GM19324 (cell line): ENCODE measurements at regions not wholly inside any gene's neighbourhood (a gene's known extent, or its start where the extent isn't known, plus 50 kb on each side); places are given as distances from the start of the nearest gene placed in this dataset.

ENCODE experiments used
- ATAC-seq: cut with Tn5 transposase; IDR thresholded peaks from one replicate; pipeline ENCODE4 v1.9.1; 2021; ENCODE audit warnings: mild to moderate bottlenecking, moderate library complexity; ENCODE audit not compliant: unreplicated experiment, low FRiP score

GRCh38 chr6:51502996-51503395 lies 584.4 kb downstream of the PKHD1 start:
- no peak for ATAC-seq

GRCh38 chr6:51505434-51505833 lies 582.0 kb downstream of the PKHD1 start:
- no peak for ATAC-seq

- ATAC-seq, result no peak
Observed at GRCh38 chr6:51509597-51509996, 577.8 kb downstream of the PKHD1 start.

GRCh38 chr6:51511081-51511480 lies 576.3 kb downstream of the PKHD1 start:
- ATAC-seq, result no peak

- ATAC-seq, result no peak
Observed at GRCh38 chr6:51513891-51514747, 573.3 kb downstream of the PKHD1 start.

- no peak for ATAC-seq
Observed at GRCh38 chr6:51514748-51515402, 572.5 kb downstream of the PKHD1 start.

GRCh38 chr6:51526049-51526448 lies 561.4 kb downstream of the PKHD1 start:
- no peak for ATAC-seq

GRCh38 chr6:51526922-51527321 lies 560.5 kb downstream of the PKHD1 start:
- ATAC-seq, result no peak

GRCh38 chr6:51528556-51528955 lies 558.9 kb downstream of the PKHD1 start:
- ATAC-seq, result no peak

- ATAC-seq, result no peak
Observed at GRCh38 chr6:51529240-51529639, 558.2 kb downstream of the PKHD1 start.

- no peak for ATAC-seq
Observed at GRCh38 chr6:51531623-51532022, 555.8 kb downstream of the PKHD1 start.

GRCh38 chr6:51533962-51534361 lies 553.5 kb downstream of the PKHD1 start:
- ATAC-seq, result no peak

- ATAC-seq, result no peak
Observed at GRCh38 chr6:51535327-51535726, 552.1 kb downstream of the PKHD1 start.

- no peak for ATAC-seq
Observed at GRCh38 chr6:51536728-51537127, 550.7 kb downstream of the PKHD1 start.

- no peak for ATAC-seq
Observed at GRCh38 chr6:51541847-51542246, 545.6 kb downstream of the PKHD1 start.

GRCh38 chr6:51542475-51542874 lies 544.9 kb downstream of the PKHD1 start:
- no peak for ATAC-seq

- ATAC-seq, result no peak
Observed at GRCh38 chr6:51550243-51550642, 537.2 kb downstream of the PKHD1 start.

- ATAC-seq, result no peak
Observed at GRCh38 chr6:51552435-51552834, 535.0 kb downstream of the PKHD1 start.

- ATAC-seq, result no peak
Observed at GRCh38 chr6:51553246-51554015, 534.0 kb downstream of the PKHD1 start.

GRCh38 chr6:51554029-51554428 lies 533.4 kb downstream of the PKHD1 start:
- no peak for ATAC-seq

- ATAC-seq, result no peak
Observed at GRCh38 chr6:51559059-51559458, 528.4 kb downstream of the PKHD1 start.
